SK-N-SH (cell line): ENCODE measurements at regions not wholly inside any gene's neighbourhood (a gene's known extent, or its start where the extent isn't known, plus 50 kb on each side); places are given as distances from the start of the nearest gene placed in this dataset.

Source experiments
- CTCF ChIA-PET: fragments of 300-600, 350-600 bp; formaldehyde crosslinking; extraction: SDS; loops from one replicate; lab custom pipeline; 2021; lab: Yijun Ruan, JAX
- POLR2A ChIA-PET: fragments of 350-600 bp; sonication (Branson Sonifier 250); formaldehyde crosslinking; extraction: SDS; loops from one replicate; lab custom pipeline; 2020; ENCODE audit warnings: antibody characterized with exemption, inconsistent platforms; lab: Yijun Ruan, JAX
- DNase-seq: peaks from one replicate; pipeline ENCODE4 v3.0.0; 2012
- H2AFZ ChIP-seq: fragments of 200-600 bp; sonication (generic); 2 replicates; pipeline ENCODE4 v1.8.1; 2016; ENCODE audit warnings: antibody characterized with exemption, mild to moderate bottlenecking, low read depth
- H3F3A ChIP-seq: fragments of 200-600 bp; sonication (generic); replicated peaks from 2 replicates; pipeline ENCODE3; 2016; ENCODE audit warnings: antibody characterized with exemption, mild to moderate bottlenecking; ENCODE audit not compliant: insufficient read depth
- H3K27ac ChIP-seq, 2 experiments: fragments of 200-500 bp in 1 of 2; fragments of 200-600 bp in 1 of 2; sonication (Bioruptor generic) in 1 of 2; sonication (generic), shearing (Covaris generic) in 1 of 2; 2 replicates each; pipeline versions ENCODE4 v1.5.1 to v1.6.1; 2014 to 2016; ENCODE audit warnings: low read depth in 2 of 2, inconsistent platforms in 1 of 2, low read length in 1 of 2, mild to moderate bottlenecking in 1 of 2, mixed read lengths in 1 of 2
- H3K27me3 ChIP-seq: fragments of 200-600 bp; sonication (generic), shearing (Covaris generic); 2 replicates; pipeline ENCODE4 v1.6.1; 2016; ENCODE audit warnings: mixed run types; ENCODE audit not compliant: insufficient read depth
- H3K36me3 ChIP-seq, 2 experiments: fragments of 200-500 bp in 1 of 2; fragments of 200-600 bp in 1 of 2; sonication (Bioruptor generic) in 1 of 2; sonication (generic) in 1 of 2; replicated peaks in 1 of 2; 2 replicates each; pipeline versions ENCODE3 to v1.5.1; 2014 to 2016; ENCODE audit warnings: low read length in 1 of 2, mild to moderate bottlenecking in 1 of 2; ENCODE audit not compliant: insufficient read depth in 2 of 2, control insufficient read depth in 1 of 2
- H3K4me1 ChIP-seq, 2 experiments: fragments of 200-500 bp in 1 of 2; fragments of 200-600 bp in 1 of 2; sonication (Bioruptor generic) in 1 of 2; sonication (generic), shearing (Covaris generic) in 1 of 2; 2 replicates each; pipeline versions ENCODE4 v1.5.1 to v1.6.1; 2014 to 2016; ENCODE audit warnings: low read depth in 1 of 2, low read length in 1 of 2, mixed run types in 1 of 2; ENCODE audit not compliant: insufficient read depth in 2 of 2, control insufficient read depth in 1 of 2
- H3K4me2 ChIP-seq: fragments of 200-600 bp; sonication (generic), shearing (Covaris generic); 2 replicates; pipeline ENCODE4 v1.6.1; 2017; ENCODE audit warnings: mixed run types
- H3K4me3 ChIP-seq, 2 experiments: fragments of 200-500 bp in 1 of 2; fragments of 200-600 bp in 1 of 2; sonication (Bioruptor generic) in 1 of 2; sonication (generic), shearing (Covaris generic) in 1 of 2; 2 replicates each; pipeline versions ENCODE4 v1.5.1 to v1.8.1; 2014 to 2016; ENCODE audit warnings: low read depth in 2 of 2, inconsistent platforms in 1 of 2, low read length in 1 of 2, mild to moderate bottlenecking in 1 of 2, mixed read lengths in 1 of 2, moderate library complexity in 1 of 2
- H3K79me2 ChIP-seq: fragments of 200-600 bp; sonication (generic); 2 replicates; pipeline ENCODE4 v1.8.1; 2017; ENCODE audit warnings: mild to moderate bottlenecking; ENCODE audit not compliant: insufficient read depth
- H3K9ac ChIP-seq: fragments of 200-600 bp; sonication (generic); 2 replicates; pipeline ENCODE4 v1.6.1; 2017; ENCODE audit warnings: mixed run types
- H3K9me2 ChIP-seq: fragments of 200-600 bp; sonication (generic); 2 replicates; pipeline ENCODE4 v1.6.1; 2017; ENCODE audit warnings: mixed run types
- H3K9me3 ChIP-seq: fragments of 200-600 bp; sonication (generic); 2 replicates; pipeline ENCODE4 v1.6.1; 2017; ENCODE audit warnings: mixed run types, mild to moderate bottlenecking, moderate library complexity
- H4K20me1 ChIP-seq: fragments of 200-600 bp; sonication (generic); 2 replicates; pipeline ENCODE4 v1.6.1; 2017; ENCODE audit warnings: mild to moderate bottlenecking, mixed run types; ENCODE audit not compliant: insufficient read depth
- ELF1 ChIP-seq: IDR thresholded peaks from 2 replicates; pipeline ENCODE4 v1.4.0; 2012
- EP300 ChIP-seq, 2 experiments: IDR thresholded peaks; 2 replicates each; pipeline versions ENCODE4 v1.4.0 to v1.6.1; 2012; ENCODE audit warnings: borderline replicate concordance in 1 of 2, low read depth in 1 of 2, low read length in 1 of 2
- EZH2phosphoT487 ChIP-seq: fragments of 200-600 bp; sonication (generic); IDR thresholded peaks from 2 replicates; pipeline ENCODE4 v1.6.1; 2017; ENCODE audit warnings: low read depth, mixed run types, mild to moderate bottlenecking, antibody characterized with exemption, moderate library complexity, borderline replicate concordance
- FOXJ3 ChIP-seq: sonication (generic); formaldehyde crosslinking; IDR thresholded peaks from 2 replicates; pipeline ENCODE4 v1.5.1; 2020; ENCODE audit warnings: mild to moderate bottlenecking, missing genetic modification reagents
- FOXM1 ChIP-seq: IDR thresholded peaks from 2 replicates; pipeline ENCODE4 v1.4.0; 2012; ENCODE audit warnings: low read depth, mild to moderate bottlenecking
- GATA2 ChIP-seq: sonication (generic); formaldehyde crosslinking; IDR thresholded peaks from 2 replicates; pipeline ENCODE4 v1.5.0; 2020; ENCODE audit warnings: mild to moderate bottlenecking, missing genetic modification reagents
- MEF2A ChIP-seq: IDR thresholded peaks from 2 replicates; pipeline ENCODE4 v1.4.0; 2012; ENCODE audit warnings: low read depth, borderline replicate concordance
- NRF1 ChIP-seq: IDR thresholded peaks from 2 replicates; pipeline ENCODE4 v1.6.1; 2012; ENCODE audit warnings: low read depth, mild to moderate bottlenecking, low read length
- RCOR1 ChIP-seq: fragments of 150-350 bp; IDR thresholded peaks from 2 replicates; pipeline ENCODE4 v1.6.1; 2017; ENCODE audit warnings: antibody characterized with exemption, low read length
- SMC3 ChIP-seq: IDR thresholded peaks from 2 replicates; pipeline ENCODE4 v1.6.1; 2012; ENCODE audit warnings: low read depth, low read length, improper control_type of control experiment
- USF1 ChIP-seq: IDR thresholded peaks from 2 replicates; pipeline ENCODE4 v1.4.0; 2012; ENCODE audit warnings: low read depth, borderline replicate concordance
- USF2 ChIP-seq: fragments of 150-350 bp; IDR thresholded peaks from 2 replicates; pipeline ENCODE4 v1.6.1; 2017; ENCODE audit warnings: antibody characterized with exemption, low read length, low read depth, borderline replicate concordance
- WGBS: methylation state at CpG from one replicate; pipeline ENCODE4 v1.1.6; 2017; ENCODE audit warnings: low lambda C conversion rate; 5-methylcytosine and 5-hydroxymethylcytosine counted together
- TF ChIP-seq, protein P1 (sequence below): IDR thresholded peaks from 2 replicates; pipeline ENCODE4 v1.4.0; 2012; ENCODE audit warnings: low read depth, borderline replicate concordance
- TF ChIP-seq, protein P2 (sequence below): IDR thresholded peaks from 2 replicates; pipeline ENCODE4 v1.6.1; 2012; ENCODE audit warnings: mild to moderate bottlenecking, low read depth, low read length, moderate library complexity
- TF ChIP-seq, protein P3 (sequence below): fragments of 150-350 bp; IDR thresholded peaks from 2 replicates; pipeline ENCODE4 v1.6.1; 2016; ENCODE audit warnings: mild to moderate bottlenecking, low read depth, low read length

GRCh38 chr4:127219232-127219631 lies 413.5 kb upstream of the INTU start (continued):
- TF ChIP-seq, protein P1, sequence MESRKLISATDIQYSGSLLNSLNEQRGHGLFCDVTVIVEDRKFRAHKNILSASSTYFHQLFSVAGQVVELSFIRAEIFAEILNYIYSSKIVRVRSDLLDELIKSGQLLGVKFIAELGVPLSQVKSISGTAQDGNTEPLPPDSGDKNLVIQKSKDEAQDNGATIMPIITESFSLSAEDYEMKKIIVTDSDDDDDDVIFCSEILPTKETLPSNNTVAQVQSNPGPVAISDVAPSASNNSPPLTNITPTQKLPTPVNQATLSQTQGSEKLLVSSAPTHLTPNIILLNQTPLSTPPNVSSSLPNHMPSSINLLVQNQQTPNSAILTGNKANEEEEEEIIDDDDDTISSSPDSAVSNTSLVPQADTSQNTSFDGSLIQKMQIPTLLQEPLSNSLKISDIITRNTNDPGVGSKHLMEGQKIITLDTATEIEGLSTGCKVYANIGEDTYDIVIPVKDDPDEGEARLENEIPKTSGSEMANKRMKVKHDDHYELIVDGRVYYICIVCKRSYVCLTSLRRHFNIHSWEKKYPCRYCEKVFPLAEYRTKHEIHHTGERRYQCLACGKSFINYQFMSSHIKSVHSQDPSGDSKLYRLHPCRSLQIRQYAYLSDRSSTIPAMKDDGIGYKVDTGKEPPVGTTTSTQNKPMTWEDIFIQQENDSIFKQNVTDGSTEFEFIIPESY, result no peak
- TF ChIP-seq MEF2A, result no peak
- no peak for TF ChIP-seq USF1
- no peak for TF ChIP-seq FOXM1
- no peak for TF ChIP-seq RCOR1

DNA sequence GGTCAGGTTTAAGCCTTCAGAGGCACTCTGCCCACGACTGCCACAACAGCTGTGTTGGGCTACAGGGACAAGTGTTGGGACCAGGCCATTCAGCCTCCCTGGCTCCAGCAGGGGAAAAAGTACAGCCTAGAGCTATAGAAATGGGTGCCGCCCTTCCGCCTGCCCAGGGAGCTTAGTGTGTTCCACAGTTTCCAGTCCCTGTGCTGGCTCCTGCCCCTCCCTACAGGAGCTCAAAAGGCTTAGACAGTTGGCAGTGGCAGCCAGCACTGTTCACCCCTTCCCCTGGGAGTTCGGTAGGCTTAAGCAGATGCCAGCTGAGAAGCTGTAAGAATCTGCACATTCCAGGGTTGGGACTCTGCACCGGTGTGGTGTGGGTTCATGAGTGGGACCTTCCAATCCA lies 408.2 kb upstream of the INTU start:
- H2AFZ ChIP-seq, result no peak overlapping the region
- no peaks in the 10 kb centered on the region for H3K9me3 ChIP-seq
- H3K9ac ChIP-seq, result no peak overlapping the region
- H3K4me1 ChIP-seq, result no peaks in the 10 kb centered on the region
- POLR2A ChIA-PET, result no interaction called here
- H3F3A ChIP-seq, result no peaks in the 10 kb centered on the region
- H3K79me2 ChIP-seq, result no peaks in the 10 kb centered on the region
- no peaks in the 10 kb centered on the region for H4K20me1 ChIP-seq
- H3K27me3 ChIP-seq, result no peaks in the 10 kb centered on the region
- DNase-seq, result no peak
- no peak overlapping the region for H3K4me2 ChIP-seq
- WGBS, result 42% methylated on average over 3 of the region's 5 CpGs
- H3K36me3 ChIP-seq, result no peaks in the 10 kb centered on the region
- H3K9me2 ChIP-seq, result 0 out of 2 replicates have a peak, but pooled peaks cover 2% of the 10 kb centered on the region
- no peak overlapping the region for H3K27ac ChIP-seq
- TF ChIP-seq GATA2 (CRISPR knock-in tag), result no peak
- no peak for TF ChIP-seq USF2
- no peak for TF ChIP-seq EP300 (IDR thresholded peaks at IDR 0.05; ENCODE audit: borderline replicate concordance in 1 of 2, low read depth in 1 of 2, low read length in 1 of 2)
- TF ChIP-seq EZH2phosphoT487, result no peak
- TF ChIP-seq FOXJ3, result no peak
- CTCF ChIA-PET, result no interaction called here
- no peak overlapping the region for H3K4me3 ChIP-seq

DNA sequence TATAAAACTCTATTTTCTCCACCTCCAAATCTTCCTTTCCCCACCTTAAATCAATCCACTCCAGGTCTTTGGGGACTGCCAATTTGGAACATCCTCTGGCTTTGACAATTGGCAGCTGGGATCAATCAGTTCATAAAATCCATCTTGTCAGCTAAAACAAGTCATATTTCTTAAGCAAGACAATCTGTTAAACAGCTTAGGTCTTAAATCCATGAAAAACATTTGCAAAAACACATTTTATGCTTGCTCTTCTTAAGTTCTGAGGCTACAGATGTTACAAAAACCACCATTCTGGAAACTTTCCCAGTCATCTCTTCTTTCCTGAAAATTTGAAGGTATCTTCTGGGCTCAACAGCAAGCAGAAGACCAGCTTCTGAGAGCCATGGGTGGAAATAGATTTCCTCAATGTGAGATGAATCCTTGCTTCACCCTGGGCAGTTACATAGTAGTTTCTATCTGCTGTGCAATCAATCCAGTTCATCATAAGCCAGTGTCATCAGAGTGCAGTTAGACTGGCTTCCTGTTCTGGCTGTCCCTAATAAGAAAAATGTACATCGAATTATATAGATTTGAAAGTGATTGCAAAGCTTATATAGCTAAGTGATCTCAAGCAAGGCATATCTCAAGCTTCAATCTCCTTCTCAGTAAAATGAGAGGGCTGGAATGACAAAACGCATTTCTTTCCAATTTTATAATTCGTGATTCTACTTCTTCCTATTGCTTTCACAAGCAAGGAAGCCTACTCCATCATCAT lies 402.7 kb upstream of the INTU start:
- Histone ChIP-seq H3K79me2 (no peaks in the 10 kb centered on the region), H2AFZ (no peak overlapping the region), H3F3A (no peaks in the 10 kb centered on the region), H3K9ac (no peak overlapping the region), H3K9me3 (no peaks in the 10 kb centered on the region), H3K9me2 (0 out of 2 replicates have a peak, but pooled peaks cover 2% of the 10 kb centered on the region), H3K27me3 (no peaks in the 10 kb centered on the region), H4K20me1 (no peaks in the 10 kb centered on the region), H3K4me2 (no peak overlapping the region), H3K4me1 (no peaks in the 10 kb centered on the region), H3K36me3 (no peaks in the 10 kb centered on the region), H3K4me3 (no peak overlapping the region), H3K27ac (no peak overlapping the region; a peak in 1 of 4 replicates)
- ChIA-PET CTCF (no interaction called here), POLR2A (no interaction called here)
- DNase-seq, result peak; percentile 1
- 8% methylated on average over 3 of the region's 3 CpGs for WGBS
- peak in 1 of 2 experiments; percentile 58; a peak in 2 of 4 replicates for TF ChIP-seq EP300 (IDR thresholded peaks at IDR 0.05; ENCODE audit: borderline replicate concordance in 1 of 2, low read depth in 1 of 2, low read length in 1 of 2)
- TF ChIP-seq, protein P2, sequence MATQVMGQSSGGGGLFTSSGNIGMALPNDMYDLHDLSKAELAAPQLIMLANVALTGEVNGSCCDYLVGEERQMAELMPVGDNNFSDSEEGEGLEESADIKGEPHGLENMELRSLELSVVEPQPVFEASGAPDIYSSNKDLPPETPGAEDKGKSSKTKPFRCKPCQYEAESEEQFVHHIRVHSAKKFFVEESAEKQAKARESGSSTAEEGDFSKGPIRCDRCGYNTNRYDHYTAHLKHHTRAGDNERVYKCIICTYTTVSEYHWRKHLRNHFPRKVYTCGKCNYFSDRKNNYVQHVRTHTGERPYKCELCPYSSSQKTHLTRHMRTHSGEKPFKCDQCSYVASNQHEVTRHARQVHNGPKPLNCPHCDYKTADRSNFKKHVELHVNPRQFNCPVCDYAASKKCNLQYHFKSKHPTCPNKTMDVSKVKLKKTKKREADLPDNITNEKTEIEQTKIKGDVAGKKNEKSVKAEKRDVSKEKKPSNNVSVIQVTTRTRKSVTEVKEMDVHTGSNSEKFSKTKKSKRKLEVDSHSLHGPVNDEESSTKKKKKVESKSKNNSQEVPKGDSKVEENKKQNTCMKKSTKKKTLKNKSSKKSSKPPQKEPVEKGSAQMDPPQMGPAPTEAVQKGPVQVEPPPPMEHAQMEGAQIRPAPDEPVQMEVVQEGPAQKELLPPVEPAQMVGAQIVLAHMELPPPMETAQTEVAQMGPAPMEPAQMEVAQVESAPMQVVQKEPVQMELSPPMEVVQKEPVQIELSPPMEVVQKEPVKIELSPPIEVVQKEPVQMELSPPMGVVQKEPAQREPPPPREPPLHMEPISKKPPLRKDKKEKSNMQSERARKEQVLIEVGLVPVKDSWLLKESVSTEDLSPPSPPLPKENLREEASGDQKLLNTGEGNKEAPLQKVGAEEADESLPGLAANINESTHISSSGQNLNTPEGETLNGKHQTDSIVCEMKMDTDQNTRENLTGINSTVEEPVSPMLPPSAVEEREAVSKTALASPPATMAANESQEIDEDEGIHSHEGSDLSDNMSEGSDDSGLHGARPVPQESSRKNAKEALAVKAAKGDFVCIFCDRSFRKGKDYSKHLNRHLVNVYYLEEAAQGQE, result no peak
- TF ChIP-seq NRF1, result no peak
- TF ChIP-seq FOXJ3, result no peak
- TF ChIP-seq, protein P3, sequence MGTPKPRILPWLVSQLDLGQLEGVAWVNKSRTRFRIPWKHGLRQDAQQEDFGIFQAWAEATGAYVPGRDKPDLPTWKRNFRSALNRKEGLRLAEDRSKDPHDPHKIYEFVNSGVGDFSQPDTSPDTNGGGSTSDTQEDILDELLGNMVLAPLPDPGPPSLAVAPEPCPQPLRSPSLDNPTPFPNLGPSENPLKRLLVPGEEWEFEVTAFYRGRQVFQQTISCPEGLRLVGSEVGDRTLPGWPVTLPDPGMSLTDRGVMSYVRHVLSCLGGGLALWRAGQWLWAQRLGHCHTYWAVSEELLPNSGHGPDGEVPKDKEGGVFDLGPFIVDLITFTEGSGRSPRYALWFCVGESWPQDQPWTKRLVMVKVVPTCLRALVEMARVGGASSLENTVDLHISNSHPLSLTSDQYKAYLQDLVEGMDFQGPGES, result no peak
- peak; percentile 48; the same call in 1 of the 2 replicates for TF ChIP-seq GATA2 (CRISPR knock-in tag)
- no peak for TF ChIP-seq ELF1
- no peak for TF ChIP-seq SMC3
- no peak for TF ChIP-seq FOXM1
